Stomach smooth muscle (tissue), 2 donors: ENCODE measurements at regions not wholly inside any gene's neighbourhood (a gene's known extent, or its start where the extent isn't known, plus 50 kb on each side); places are given as distances from the start of the nearest gene placed in this dataset.
"Not testable (repeated sequence)": the region's sequence is repeated elsewhere in the genome, so short reads cannot be mapped to it uniquely, and the experiment has no call there.

Experiments used
- H3K27ac ChIP-seq: one replicate; pipeline ENCODE4 v1.7.0; 2013; ENCODE audit warnings: mild to moderate bottlenecking, low read length, inconsistent platforms
- H3K27me3 ChIP-seq, 2 donors: one replicate each; pipeline ENCODE4 v1.7.0; 2013; ENCODE audit warnings: low read length in 2 of 2; ENCODE audit not compliant: insufficient read depth in 2 of 2, control insufficient read depth in 1 of 2
- H3K36me3 ChIP-seq, 2 donors: one replicate each; pipeline ENCODE4 v1.7.0; 2013; ENCODE audit warnings: low read length in 2 of 2; ENCODE audit not compliant: control insufficient read depth in 2 of 2, insufficient read depth in 2 of 2
- H3K4me1 ChIP-seq: one replicate; pipeline ENCODE4 v1.7.0; 2013; ENCODE audit warnings: low read length; ENCODE audit not compliant: control insufficient read depth, insufficient read depth
- H3K4me3 ChIP-seq, 2 donors: one replicate each; pipeline ENCODE4 v1.7.0; 2013; ENCODE audit warnings: low read length in 2 of 2
- H3K9ac ChIP-seq, 2 donors: one replicate each; pipeline ENCODE4 v1.7.0; 2013; ENCODE audit warnings: low read length in 2 of 2, mild to moderate bottlenecking in 1 of 2
- H3K9me3 ChIP-seq, 2 donors: one replicate each; pipeline ENCODE4 v1.7.0; 2013; ENCODE audit warnings: low read length in 2 of 2; ENCODE audit not compliant: control insufficient read depth in 2 of 2
- donor health status: healthy.
- donor health status: Pancreatic carcinoma.

- Histone ChIP-seq H3K36me3 (no peaks in the 10 kb centered on the region), H3K9ac (no peak overlapping the region), H3K27ac (no peak overlapping the region), H3K4me3 (no peak overlapping the region), H3K9me3 (no peaks in the 10 kb centered on the region), H3K4me1 (peaks cover 6% of the 10 kb centered on the region), H3K27me3 (peaks cover 17 to 34% of the 10 kb centered on the region in 2 donors)
These were observed 62.4 kb downstream of the CRYBB2 start for GRCh38 chr22:25281675-25282345.

- H3K27me3 ChIP-seq = peaks cover 17 to 34% of the 10 kb centered on the region in 2 donors
- no peaks in the 10 kb centered on the region for H3K36me3 ChIP-seq
- H3K27ac ChIP-seq = no peak overlapping the region
- no peaks in the 10 kb centered on the region for H3K9me3 ChIP-seq
- H3K9ac ChIP-seq = no peak overlapping the region
- no peak overlapping the region for H3K4me3 ChIP-seq
- peaks cover 6% of the 10 kb centered on the region for H3K4me1 ChIP-seq
These were observed 62.9 kb downstream of the CRYBB2 start for GRCh38 chr22:25282346-25282670.

GRCh38 chr22:25282671-25283561 is 63.5 kb downstream of the CRYBB2 start:
- H3K36me3 ChIP-seq = no peaks in the 10 kb centered on the region
- H3K27ac ChIP-seq = no peak overlapping the region
- H3K4me3 ChIP-seq = no peak overlapping the region
- H3K27me3 ChIP-seq = peaks cover 17 to 34% of the 10 kb centered on the region in 2 donors
- H3K4me1 ChIP-seq = peaks cover 6% of the 10 kb centered on the region
- no peaks in the 10 kb centered on the region for H3K9me3 ChIP-seq
- no peak overlapping the region for H3K9ac ChIP-seq

GRCh38 chr22:25288481-25288880 is 69.0 kb downstream of the CRYBB2 start:
- H3K27me3 ChIP-seq, H3K4me3 ChIP-seq, H3K4me1 ChIP-seq, H3K36me3 ChIP-seq, H3K27ac ChIP-seq, H3K9ac ChIP-seq, H3K9me3 ChIP-seq: not testable (repeated sequence)

GRCh38 chr22:25301912-25302311 is 82.5 kb downstream of the CRYBB2 start:
- H3K27me3 ChIP-seq, H3K4me1 ChIP-seq, H3K27ac ChIP-seq, H3K36me3 ChIP-seq, H3K9ac ChIP-seq, H3K9me3 ChIP-seq, H3K4me3 ChIP-seq: not testable (repeated sequence)

GRCh38 chr22:25309586-25309985 is 90.1 kb downstream of the CRYBB2 start:
- H3K9ac ChIP-seq, H3K36me3 ChIP-seq, H3K9me3 ChIP-seq, H3K4me3 ChIP-seq, H3K27ac ChIP-seq, H3K27me3 ChIP-seq, H3K4me1 ChIP-seq: not testable (repeated sequence)

- H3K36me3 ChIP-seq, H3K9me3 ChIP-seq, H3K9ac ChIP-seq, H3K4me3 ChIP-seq, H3K27ac ChIP-seq, H3K27me3 ChIP-seq, H3K4me1 ChIP-seq: not testable (repeated sequence)
These were observed 92.5 kb downstream of the CRYBB2 start for GRCh38 chr22:25311924-25312323.

GRCh38 chr22:25318081-25318823 is 98.8 kb downstream of the CRYBB2 start:
- H3K27me3 ChIP-seq = no peaks in the 10 kb centered on the region
- no peak overlapping the region for H3K9ac ChIP-seq
- no peaks in the 10 kb centered on the region for H3K36me3 ChIP-seq
- H3K4me1 ChIP-seq = no peaks in the 10 kb centered on the region
- no peaks in the 10 kb centered on the region for H3K9me3 ChIP-seq
- no peak overlapping the region for H3K4me3 ChIP-seq
- no peak overlapping the region for H3K27ac ChIP-seq

- H3K9ac ChIP-seq = no peak overlapping the region
- H3K4me1 ChIP-seq = no peaks in the 10 kb centered on the region
- no peaks in the 10 kb centered on the region for H3K9me3 ChIP-seq
- H3K4me3 ChIP-seq = no peak overlapping the region
- H3K27ac ChIP-seq = no peak overlapping the region
- H3K36me3 ChIP-seq = no peaks in the 10 kb centered on the region
- no peaks in the 10 kb centered on the region for H3K27me3 ChIP-seq
These were observed 107.7 kb downstream of the CRYBB2 start for GRCh38 chr22:25327018-25327755.

- H3K4me1 ChIP-seq = no peaks in the 10 kb centered on the region
- H3K36me3 ChIP-seq = no peaks in the 10 kb centered on the region
- H3K9ac ChIP-seq = no peak overlapping the region
- peaks cover 0 to 14% of the 10 kb centered on the region in 2 donors for H3K9me3 ChIP-seq
- no peak overlapping the region for H3K27ac ChIP-seq
- H3K4me3 ChIP-seq = no peak overlapping the region
- H3K27me3 ChIP-seq = no peaks in the 10 kb centered on the region
These were observed 111.6 kb downstream of the CRYBB2 start for GRCh38 chr22:25331050-25331449.
